Ascending aorta (tissue), 2 donors: ENCODE measurements at regions not wholly inside any gene's neighbourhood (a gene's known extent, or its start where the extent isn't known, plus 50 kb on each side); places are given as distances from the start of the nearest gene placed in this dataset.

Experiments used
- DNase-seq, 2 donors: peaks; one replicate each; pipeline ENCODE4 v3.0.0-alpha.2; 2019; ENCODE audit warnings: low spot score in 2 of 2
- H3K27ac ChIP-seq, 2 donors: fragments of 200-600 bp; sonication (generic); one replicate each; pipeline ENCODE4 v1.5.1; 2016 to 2017; ENCODE audit warnings: mild to moderate bottlenecking in 1 of 2
- H3K27me3 ChIP-seq: fragments of 200-600 bp; sonication (generic); one replicate; pipeline ENCODE4 v1.5.1; 2017
- H3K36me3 ChIP-seq, 2 donors: fragments of 200-600 bp; sonication (generic); one replicate each; pipeline ENCODE4 v1.5.1; 2016
- H3K4me1 ChIP-seq, 2 donors: fragments of 200-600 bp; sonication (generic); one replicate each; pipeline ENCODE4 v1.5.1; 2016 to 2017; ENCODE audit warnings: mild to moderate bottlenecking in 1 of 2
- H3K4me3 ChIP-seq, 2 donors: fragments of 200-600 bp; sonication (generic); one replicate each; pipeline ENCODE4 v1.5.1; 2016 to 2017; ENCODE audit warnings: mild to moderate bottlenecking in 1 of 2
- H3K9me3 ChIP-seq, 2 donors: fragments of 200-600 bp; sonication (generic); one replicate each; pipeline ENCODE4 v1.5.1; 2016
- CTCF ChIP-seq, 3 experiments: fragments of 200-600 bp in 2 of 3; fragments of 450-650 bp in 1 of 3; sonication (generic) in 2 of 3; IDR thresholded peaks; one replicate each; pipeline ENCODE4 v1.5.1; 2016 to 2019; ENCODE audit warnings: antibody characterized with exemption in 3 of 3, mild to moderate bottlenecking in 1 of 3, moderate library complexity in 1 of 3
- intact Hi-C: fragments of 100-400 bp; cut with DNase I; formaldehyde crosslinking; loops from one replicate; pipeline ENCODE4 v1.15.1; 2023

GRCh38 chr15:67981848-67982247 lies 72.3 kb upstream of the PIAS1 start:
- DNase-seq, result no peak
- no peak overlapping the region for H3K4me3 ChIP-seq
- no peaks in the 10 kb centered on the region for H3K27me3 ChIP-seq
- no peaks in the 10 kb centered on the region for H3K4me1 ChIP-seq
- no peak for TF ChIP-seq CTCF (IDR thresholded peaks at IDR 0.05)
- intact Hi-C loops, result no loop called here
- H3K9me3 ChIP-seq, result no peaks in the 10 kb centered on the region
- H3K36me3 ChIP-seq, result no peaks in the 10 kb centered on the region
- H3K27ac ChIP-seq, result no peak overlapping the region

GRCh38 chr15:67991706-67992105 lies 62.4 kb upstream of the PIAS1 start:
- intact Hi-C loops, result no loop called here
- H3K27ac ChIP-seq, result no peak overlapping the region
- H3K4me1 ChIP-seq, result no peaks in the 10 kb centered on the region
- DNase-seq, result no peak
- no peaks in the 10 kb centered on the region for H3K27me3 ChIP-seq
- H3K9me3 ChIP-seq, result no peaks in the 10 kb centered on the region
- no peak for TF ChIP-seq CTCF (IDR thresholded peaks at IDR 0.05)
- no peaks in the 10 kb centered on the region for H3K36me3 ChIP-seq
- H3K4me3 ChIP-seq, result no peak overlapping the region

- Histone ChIP-seq H3K36me3 (no peaks in the 10 kb centered on the region), H3K4me3 (no peak overlapping the region), H3K9me3 (no peaks in the 10 kb centered on the region), H3K27me3 (no peaks in the 10 kb centered on the region), H3K4me1 (no peaks in the 10 kb centered on the region), H3K27ac (no peak overlapping the region)
- TF ChIP-seq CTCF (IDR thresholded peaks at IDR 0.05), result no peak
- intact Hi-C loops, result no loop called here
- no peak for DNase-seq
Observed at GRCh38 chr15:67992411-67992810, 61.7 kb upstream of the PIAS1 start.

- H3K4me1 ChIP-seq, result no peaks in the 10 kb centered on the region
- intact Hi-C loops, result no loop called here
- H3K4me3 ChIP-seq, result no peak overlapping the region
- H3K9me3 ChIP-seq, result no peaks in the 10 kb centered on the region
- H3K36me3 ChIP-seq, result no peaks in the 10 kb centered on the region
- H3K27ac ChIP-seq, result no peak overlapping the region
- TF ChIP-seq CTCF (IDR thresholded peaks at IDR 0.05), result no peak
- DNase-seq, result no peak
- H3K27me3 ChIP-seq, result no peaks in the 10 kb centered on the region
Observed at GRCh38 chr15:67992834-67993233, 61.3 kb upstream of the PIAS1 start.

- no peaks in the 10 kb centered on the region for H3K36me3 ChIP-seq
- H3K9me3 ChIP-seq, result no peaks in the 10 kb centered on the region
- H3K4me1 ChIP-seq, result peaks cover 0 to 7% of the 10 kb centered on the region in 2 donors
- intact Hi-C loops, result no loop called here
- H3K4me3 ChIP-seq, result no peak overlapping the region
- no peak for DNase-seq
- H3K27me3 ChIP-seq, result no peaks in the 10 kb centered on the region
- H3K27ac ChIP-seq, result no peak overlapping the region
- no peak for TF ChIP-seq CTCF (IDR thresholded peaks at IDR 0.05)
Observed at GRCh38 chr15:67997996-67998395, 56.1 kb upstream of the PIAS1 start.

- no peak for TF ChIP-seq CTCF (IDR thresholded peaks at IDR 0.05)
- Histone ChIP-seq H3K9me3 (no peaks in the 10 kb centered on the region), H3K27me3 (no peaks in the 10 kb centered on the region), H3K36me3 (no peaks in the 10 kb centered on the region), H3K27ac (no peak overlapping the region), H3K4me3 (no peak overlapping the region), H3K4me1 (peaks cover 0 to 7% of the 10 kb centered on the region in 2 donors)
- no peak for DNase-seq
- intact Hi-C loops, result no loop called here
Observed at GRCh38 chr15:67998599-67999133, 55.4 kb upstream of the PIAS1 start.
